Activated CD8-positive, alpha-beta memory T cell treated with anti-CD3 and anti-CD28 coated beads, Interleukin-2, amount 10 ng/mL, durations not matched to agents 7 days and 5 days (primary cell): ENCODE measurements at regions not wholly inside any gene's neighbourhood (a gene's known extent, or its start where the extent isn't known, plus 50 kb on each side); places are given as distances from the start of the nearest gene placed in this dataset.
"Not testable (repeated sequence)": the region's sequence is repeated elsewhere in the genome, so short reads cannot be mapped to it uniquely, and the experiment has no call there.

ENCODE experiments used
- ATAC-seq: fragments of 150-1000 bp; cut with Tn5 transposase; one replicate; pipeline ENCODE4 v1.10.0; 2021; ENCODE audit warnings: moderate library complexity
- CTCF ChIA-PET: fragments of 350-600 bp; sonication (Branson Sonifier 250); formaldehyde crosslinking; loops from one replicate; lab custom pipeline; 2021; ENCODE audit warnings: antibody characterized with exemption; lab: Charles Lee
- DNase-seq: peaks from one replicate; pipeline ENCODE4 v3.0.0-alpha.2; 2020
- H3K27ac Mint-ChIP-seq: one replicate; pipeline ENCODE4 v1.8.0; 2021; ENCODE audit warnings: mild to moderate bottlenecking, mixed read lengths
- H3K27me3 Mint-ChIP-seq: one replicate; pipeline ENCODE4 v1.8.0; 2021; ENCODE audit warnings: mixed read lengths
- H3K36me3 Mint-ChIP-seq: one replicate; pipeline ENCODE4 v1.8.0; 2021; ENCODE audit warnings: mild to moderate bottlenecking, mixed read lengths
- H3K4me1 Mint-ChIP-seq: one replicate; pipeline ENCODE4 v1.8.0; 2021; ENCODE audit warnings: mixed read lengths
- H3K4me3 Mint-ChIP-seq: one replicate; pipeline ENCODE4 v1.8.0; 2021; ENCODE audit warnings: mild to moderate bottlenecking, moderate library complexity, mixed read lengths
- H3K9me3 Mint-ChIP-seq: one replicate; pipeline ENCODE4 v1.8.0; 2022; ENCODE audit warnings: low read depth, mixed read lengths

DNA sequence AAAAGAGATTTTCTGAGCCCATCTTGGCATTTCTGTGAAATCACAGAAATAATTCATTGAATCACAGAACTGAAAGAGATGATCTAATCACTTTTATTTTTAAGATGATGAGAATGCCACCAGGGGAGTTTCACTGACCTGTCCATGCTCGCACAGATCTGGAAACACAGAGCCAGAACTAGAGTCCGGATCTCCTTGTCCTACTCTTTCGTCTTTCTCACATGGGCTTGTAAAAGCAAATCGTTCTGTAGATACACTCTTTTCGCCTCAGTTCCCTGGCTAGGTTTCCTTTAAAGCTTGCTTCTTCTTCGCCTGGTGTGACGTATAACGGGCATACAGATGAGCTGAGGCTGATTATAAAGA, 122.5 kb upstream of the SPRED1 start:
- CTCF ChIA-PET, result no interaction called here
- no peak overlapping the region for H3K4me3 Mint-ChIP-seq
- no peak for DNase-seq
- H3K27ac Mint-ChIP-seq, result no peak overlapping the region
- H3K9me3 Mint-ChIP-seq, result no peaks in the 10 kb centered on the region
- peaks cover 46% of the 10 kb centered on the region for H3K27me3 Mint-ChIP-seq
- ATAC-seq, result no peak
- H3K4me1 Mint-ChIP-seq, result peaks cover 10% of the 10 kb centered on the region
- no peaks in the 10 kb centered on the region for H3K36me3 Mint-ChIP-seq

GRCh38 chr15:38130740-38131498, 121.7 kb upstream of the SPRED1 start:
- no peak for ATAC-seq
- Mint-ChIP-seq H3K4me3 (no peak overlapping the region), H3K9me3 (no peaks in the 10 kb centered on the region), H3K27me3 (peaks cover 46% of the 10 kb centered on the region), H3K27ac (no peak overlapping the region), H3K4me1 (peaks cover 10% of the 10 kb centered on the region), H3K36me3 (no peaks in the 10 kb centered on the region)
- DNase-seq, result no peak
- CTCF ChIA-PET, result no interaction called here

DNA sequence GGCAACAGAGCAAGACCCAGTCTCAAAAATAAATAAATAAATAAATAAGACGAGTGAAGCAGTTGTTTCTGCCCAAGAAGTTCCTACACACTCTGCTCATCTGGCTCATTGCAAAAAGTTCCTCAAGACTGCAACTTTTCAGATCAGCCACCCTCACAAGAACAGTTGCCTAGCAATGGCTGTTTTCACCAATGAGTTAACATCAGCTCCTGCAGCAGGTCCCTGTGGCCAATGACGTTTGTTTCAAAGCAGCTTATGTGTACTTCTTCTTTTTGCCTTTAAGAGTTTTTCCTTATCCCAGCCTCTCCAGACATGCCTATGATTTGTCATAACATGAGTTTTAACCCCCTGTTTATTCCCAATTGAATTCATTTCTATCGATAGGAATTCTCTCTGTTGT, 118.4 kb upstream of the SPRED1 start:
- no peak for ATAC-seq
- CTCF ChIA-PET, result no interaction called here
- no peak for DNase-seq
- Mint-ChIP-seq H3K27me3 (peaks cover 44% of the 10 kb centered on the region), H3K36me3 (no peaks in the 10 kb centered on the region), H3K27ac (no peak overlapping the region), H3K9me3 (no peaks in the 10 kb centered on the region), H3K4me1 (peaks cover 8% of the 10 kb centered on the region), H3K4me3 (no peak overlapping the region)

GRCh38 chr15:38142195-38142594, 110.4 kb upstream of the SPRED1 start:
- H3K9me3 Mint-ChIP-seq, H3K4me1 Mint-ChIP-seq, DNase-seq, H3K4me3 Mint-ChIP-seq, H3K36me3 Mint-ChIP-seq, CTCF ChIA-PET, ATAC-seq, H3K27ac Mint-ChIP-seq, H3K27me3 Mint-ChIP-seq: not testable (repeated sequence)

DNA sequence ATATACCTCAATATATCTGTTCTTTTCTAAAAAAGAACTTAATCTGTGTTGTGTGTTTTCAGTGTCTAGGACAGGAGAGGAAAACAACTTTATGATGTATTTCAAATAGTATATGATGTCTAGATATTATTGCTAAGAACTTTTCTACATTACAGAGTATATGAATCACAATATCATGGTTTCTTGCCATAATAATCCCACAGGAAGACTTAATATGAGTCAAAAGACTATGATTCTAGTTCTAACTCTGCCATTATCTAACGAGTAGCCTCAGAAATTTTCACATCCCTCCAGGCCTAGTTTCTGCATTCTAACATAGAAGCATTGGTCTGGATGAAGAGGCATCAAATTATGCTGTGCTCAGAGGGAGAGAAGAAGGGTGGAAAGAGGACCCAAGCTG, 107.7 kb upstream of the SPRED1 start:
- Mint-ChIP-seq H3K27me3 (peaks cover 3% of the 10 kb centered on the region), H3K27ac (no peak overlapping the region), H3K9me3 (peaks cover under 1% of the 10 kb centered on the region), H3K4me3 (no peak overlapping the region), H3K36me3 (no peaks in the 10 kb centered on the region), H3K4me1 (peaks cover 5% of the 10 kb centered on the region)
- no peak for DNase-seq
- no peak for ATAC-seq
- CTCF ChIA-PET, result interaction anchor here (0.6 kb wide), 1 partner anchor 1430 kb away, joined by 3 read pairs; no protein-coding TSS in a partner anchor

DNA sequence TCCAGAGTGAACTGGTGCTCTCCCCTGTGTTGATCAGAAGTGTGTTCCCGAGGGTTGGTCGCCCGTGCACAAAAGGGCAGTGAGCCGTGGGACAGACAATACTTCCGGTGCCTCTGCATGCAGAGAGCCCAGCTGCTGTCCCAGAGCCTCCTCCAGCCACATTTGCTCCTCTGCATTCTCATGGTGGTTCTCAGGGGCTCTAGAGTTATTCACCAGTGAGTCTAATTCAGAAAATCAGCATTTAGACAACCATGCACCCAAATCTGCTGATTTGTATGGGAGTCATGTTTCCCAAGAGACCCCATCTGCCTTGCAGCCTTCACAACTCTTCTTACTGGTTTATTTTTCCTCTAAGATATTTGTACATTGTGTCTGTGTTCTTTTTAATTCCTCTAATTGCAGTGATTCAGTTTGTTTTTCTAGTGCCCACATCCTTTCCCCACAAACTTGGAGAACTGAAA, 107.0 kb upstream of the SPRED1 start:
- CTCF ChIA-PET, result no interaction called here
- no peak for DNase-seq
- H3K36me3 Mint-ChIP-seq, result no peaks in the 10 kb centered on the region
- ATAC-seq, result no peak
- H3K4me3 Mint-ChIP-seq, result no peak overlapping the region
- H3K27ac Mint-ChIP-seq, result no peak overlapping the region
- peaks cover 6% of the 10 kb centered on the region for H3K9me3 Mint-ChIP-seq
- peaks cover 5% of the 10 kb centered on the region for H3K4me1 Mint-ChIP-seq
- H3K27me3 Mint-ChIP-seq, result peaks cover 3% of the 10 kb centered on the region

DNA sequence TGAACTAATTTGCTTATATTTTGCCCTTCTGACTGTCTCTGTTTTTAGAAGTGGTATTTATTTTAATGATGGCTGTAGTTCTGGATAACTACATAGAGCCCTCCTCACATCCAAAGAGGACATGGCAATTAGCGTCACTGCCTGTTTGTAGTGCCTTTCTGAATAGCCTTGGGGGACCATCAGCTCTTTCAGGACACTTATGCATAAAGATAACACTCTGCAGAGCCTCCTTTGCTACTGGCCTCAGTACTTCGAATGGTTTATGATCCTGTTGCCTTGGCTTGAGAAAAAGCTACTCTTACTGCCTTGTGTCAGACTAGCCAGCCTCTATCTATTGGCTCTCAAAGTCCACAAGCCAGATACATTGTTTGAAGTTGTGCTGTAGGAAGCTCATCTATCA, 105.4 kb upstream of the SPRED1 start:
- no peak for DNase-seq
- H3K4me1 Mint-ChIP-seq, result peaks cover 5% of the 10 kb centered on the region
- ATAC-seq, result no peak
- no peaks in the 10 kb centered on the region for H3K36me3 Mint-ChIP-seq
- no peak overlapping the region for H3K4me3 Mint-ChIP-seq
- CTCF ChIA-PET, result no interaction called here
- peaks cover 3% of the 10 kb centered on the region for H3K27me3 Mint-ChIP-seq
- H3K9me3 Mint-ChIP-seq, result peaks cover 8% of the 10 kb centered on the region
- no peak overlapping the region for H3K27ac Mint-ChIP-seq

DNA sequence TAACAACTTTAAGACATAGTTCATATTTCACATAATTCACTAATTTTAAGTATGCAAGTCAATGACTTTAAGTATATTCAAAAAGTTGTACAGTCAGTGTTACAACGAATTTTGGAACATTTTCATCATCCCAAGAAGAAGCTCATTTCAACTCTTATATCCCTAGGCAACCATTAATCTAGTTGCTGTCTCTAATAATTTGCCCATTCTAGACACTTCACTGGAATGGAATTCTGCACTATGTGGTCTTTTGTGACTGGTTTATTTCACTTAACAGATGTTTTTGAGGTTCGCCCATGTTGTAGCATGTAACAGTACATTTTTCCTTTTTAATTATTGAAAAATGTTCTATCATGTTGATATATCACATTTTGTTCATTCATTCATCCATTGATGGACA, 104.2 kb upstream of the SPRED1 start:
- DNase-seq, result no peak
- peaks cover 8% of the 10 kb centered on the region for H3K9me3 Mint-ChIP-seq
- CTCF ChIA-PET, result no interaction called here
- no peak overlapping the region for H3K27ac Mint-ChIP-seq
- no peaks in the 10 kb centered on the region for H3K36me3 Mint-ChIP-seq
- H3K27me3 Mint-ChIP-seq, result peaks cover 3% of the 10 kb centered on the region
- no peak for ATAC-seq
- H3K4me3 Mint-ChIP-seq, result no peak overlapping the region
- H3K4me1 Mint-ChIP-seq, result peaks cover 5% of the 10 kb centered on the region

DNA sequence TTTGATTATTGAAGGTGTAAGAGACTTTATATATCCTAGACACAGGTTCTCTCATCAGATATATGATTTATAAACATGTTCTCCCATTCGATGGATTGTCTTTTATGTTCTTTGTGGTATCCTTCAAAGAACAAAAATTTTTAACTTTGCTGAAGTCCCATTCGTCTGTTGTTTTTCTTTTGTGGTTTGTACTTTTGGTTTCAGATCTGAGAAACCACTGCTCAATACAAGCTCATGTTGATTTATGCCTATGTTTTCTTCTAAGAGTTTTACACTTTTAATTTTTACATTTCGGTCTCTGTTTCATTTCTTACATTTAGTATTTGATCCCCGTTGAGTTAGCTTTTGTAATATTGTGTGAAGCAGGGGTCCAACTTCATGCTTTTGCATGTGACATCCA, 103.3 kb upstream of the SPRED1 start:
- no peak for ATAC-seq
- H3K4me3 Mint-ChIP-seq, result no peak overlapping the region
- peaks cover 3% of the 10 kb centered on the region for H3K27me3 Mint-ChIP-seq
- peaks cover 5% of the 10 kb centered on the region for H3K4me1 Mint-ChIP-seq
- CTCF ChIA-PET, result no interaction called here
- H3K9me3 Mint-ChIP-seq, result peaks cover 8% of the 10 kb centered on the region
- no peaks in the 10 kb centered on the region for H3K36me3 Mint-ChIP-seq
- no peak overlapping the region for H3K27ac Mint-ChIP-seq
- DNase-seq, result no peak

DNA sequence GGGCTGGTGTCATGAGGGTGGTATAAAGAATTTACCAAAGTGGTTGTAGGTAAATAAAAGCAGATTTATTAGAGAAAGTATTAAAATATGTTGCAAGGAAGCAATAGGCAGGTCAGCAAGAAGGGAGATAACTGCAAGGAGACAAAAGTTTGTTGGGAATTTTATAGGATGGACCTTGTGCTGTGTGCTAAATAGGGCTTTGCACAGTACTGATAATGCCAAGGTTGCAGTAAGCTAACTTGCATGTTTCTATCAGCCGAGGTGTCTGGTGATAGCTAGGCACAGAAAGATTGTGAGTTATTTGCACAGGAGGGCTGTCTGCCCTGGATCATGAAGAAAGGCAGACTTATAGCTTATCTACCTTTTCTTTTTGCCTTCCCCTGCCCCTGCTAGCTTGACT, 102.5 kb upstream of the SPRED1 start:
- Mint-ChIP-seq H3K27ac (no peak overlapping the region), H3K4me1 (peaks cover 5% of the 10 kb centered on the region), H3K27me3 (peaks cover 3% of the 10 kb centered on the region), H3K4me3 (no peak overlapping the region), H3K36me3 (no peaks in the 10 kb centered on the region), H3K9me3 (peaks cover 8% of the 10 kb centered on the region)
- no peak for ATAC-seq
- CTCF ChIA-PET, result no interaction called here
- no peak for DNase-seq

GRCh38 chr15:38150794-38151193, 101.8 kb upstream of the SPRED1 start:
- H3K4me1 Mint-ChIP-seq, result peaks cover 5% of the 10 kb centered on the region
- no peaks in the 10 kb centered on the region for H3K36me3 Mint-ChIP-seq
- H3K9me3 Mint-ChIP-seq, result peaks cover 8% of the 10 kb centered on the region
- no peak for DNase-seq
- H3K27ac Mint-ChIP-seq, result no peak overlapping the region
- no peak for ATAC-seq
- H3K27me3 Mint-ChIP-seq, result peaks cover 3% of the 10 kb centered on the region
- CTCF ChIA-PET, result no interaction called here
- H3K4me3 Mint-ChIP-seq, result no peak overlapping the region

GRCh38 chr15:38153781-38154180, 98.9 kb upstream of the SPRED1 start:
- DNase-seq (no peak), ATAC-seq (no peak)
- H3K4me1 Mint-ChIP-seq, result peaks cover 5% of the 10 kb centered on the region
- peaks cover 3% of the 10 kb centered on the region for H3K27me3 Mint-ChIP-seq
- H3K36me3 Mint-ChIP-seq, result no peaks in the 10 kb centered on the region
- peaks cover 10% of the 10 kb centered on the region for H3K9me3 Mint-ChIP-seq
- CTCF ChIA-PET, result no interaction called here
- no peak overlapping the region for H3K4me3 Mint-ChIP-seq
- no peak overlapping the region for H3K27ac Mint-ChIP-seq

DNA sequence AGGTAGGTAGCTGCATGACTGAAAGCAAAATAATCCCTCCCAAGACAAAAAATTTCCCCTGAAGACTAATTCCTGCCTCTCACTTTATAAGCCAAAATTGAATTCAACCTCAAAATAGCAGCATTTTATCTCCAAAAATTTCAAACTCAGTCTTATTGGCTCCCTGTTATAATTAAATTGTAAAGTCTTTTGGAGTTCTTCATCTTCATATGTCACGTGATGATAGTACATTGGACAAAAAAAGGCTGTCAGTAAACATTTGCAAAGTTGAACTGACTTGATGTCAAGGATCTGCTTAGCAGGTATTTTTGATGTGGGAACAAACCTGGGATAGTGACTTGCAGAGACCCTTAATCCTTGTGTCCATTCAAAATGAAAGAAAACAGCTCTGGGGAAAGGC, 98.4 kb upstream of the SPRED1 start:
- no peak for ATAC-seq
- Mint-ChIP-seq H3K27me3 (peaks cover 3% of the 10 kb centered on the region), H3K36me3 (no peaks in the 10 kb centered on the region), H3K27ac (no peak overlapping the region), H3K9me3 (peaks cover 10% of the 10 kb centered on the region), H3K4me1 (peaks cover 5% of the 10 kb centered on the region), H3K4me3 (no peak overlapping the region)
- DNase-seq, result no peak
- CTCF ChIA-PET, result no interaction called here

- Mint-ChIP-seq H3K36me3 (no peaks in the 10 kb centered on the region), H3K27ac (no peak overlapping the region), H3K4me3 (no peak overlapping the region), H3K4me1 (no peaks in the 10 kb centered on the region), H3K9me3 (peaks cover 10% of the 10 kb centered on the region), H3K27me3 (peaks cover 7% of the 10 kb centered on the region)
- CTCF ChIA-PET, result no interaction called here
- DNase-seq (no peak), ATAC-seq (no peak)
These were observed 97.8 kb upstream of the SPRED1 start for GRCh38 chr15:38154837-38155236.
